ENCODE measurements at regions not wholly inside any gene's neighbourhood (a gene's known extent, or its start where the extent isn't known, plus 50 kb on each side); places are given as distances from the start of the nearest gene placed in this dataset.

GRCh38 chr3:88346643-88347042 is 196.9 kb downstream of the C3orf38 start:
- peaks cover 4% of the 10 kb centered on the region for H3K9me3 Mint-ChIP-seq (ENCODE audit: low read depth)
- peaks cover 3% of the 10 kb centered on the region for H3K27me3 Mint-ChIP-seq (ENCODE audit: low read depth)
- H3K27ac Mint-ChIP-seq (ENCODE audit: unreplicated experiment), result no peak overlapping the region
- H3K4me3 Mint-ChIP-seq (ENCODE audit: unreplicated experiment), result no peak overlapping the region
- TF ChIP-seq, protein P1, sequence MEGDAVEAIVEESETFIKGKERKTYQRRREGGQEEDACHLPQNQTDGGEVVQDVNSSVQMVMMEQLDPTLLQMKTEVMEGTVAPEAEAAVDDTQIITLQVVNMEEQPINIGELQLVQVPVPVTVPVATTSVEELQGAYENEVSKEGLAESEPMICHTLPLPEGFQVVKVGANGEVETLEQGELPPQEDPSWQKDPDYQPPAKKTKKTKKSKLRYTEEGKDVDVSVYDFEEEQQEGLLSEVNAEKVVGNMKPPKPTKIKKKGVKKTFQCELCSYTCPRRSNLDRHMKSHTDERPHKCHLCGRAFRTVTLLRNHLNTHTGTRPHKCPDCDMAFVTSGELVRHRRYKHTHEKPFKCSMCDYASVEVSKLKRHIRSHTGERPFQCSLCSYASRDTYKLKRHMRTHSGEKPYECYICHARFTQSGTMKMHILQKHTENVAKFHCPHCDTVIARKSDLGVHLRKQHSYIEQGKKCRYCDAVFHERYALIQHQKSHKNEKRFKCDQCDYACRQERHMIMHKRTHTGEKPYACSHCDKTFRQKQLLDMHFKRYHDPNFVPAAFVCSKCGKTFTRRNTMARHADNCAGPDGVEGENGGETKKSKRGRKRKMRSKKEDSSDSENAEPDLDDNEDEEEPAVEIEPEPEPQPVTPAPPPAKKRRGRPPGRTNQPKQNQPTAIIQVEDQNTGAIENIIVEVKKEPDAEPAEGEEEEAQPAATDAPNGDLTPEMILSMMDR (IDR thresholded peaks at IDR 0.05), result no peak
- H3K36me3 Mint-ChIP-seq (ENCODE audit: low read depth), result no peaks in the 10 kb centered on the region
- no peaks in the 10 kb centered on the region for H3K4me1 Mint-ChIP-seq (ENCODE audit: low read depth)
- no peak for DNase-seq (ENCODE audit: low spot score)

DNA sequence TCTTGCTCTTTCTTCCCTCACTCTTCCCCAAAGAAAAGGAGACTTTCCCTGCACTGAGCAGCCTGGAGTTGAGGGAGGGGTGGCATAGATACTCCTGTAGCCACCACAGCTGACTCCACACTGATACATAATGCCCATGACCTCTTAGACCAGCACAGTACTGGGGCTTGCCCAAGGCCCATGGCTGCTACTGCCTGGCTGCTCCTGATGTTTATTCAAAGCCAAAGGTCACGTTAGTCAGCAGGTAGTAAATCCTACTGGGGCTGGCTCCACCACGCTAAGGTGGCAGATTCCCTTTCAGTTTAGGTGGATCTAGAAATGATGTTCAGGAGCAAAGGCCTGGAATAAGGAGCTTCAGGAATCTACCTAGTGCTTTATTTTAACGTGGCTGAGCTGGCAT is 212.7 kb downstream of the C3orf38 start:
- DNase-seq (ENCODE audit: low spot score), result no peak
- Mint-ChIP-seq H3K4me1 (ENCODE audit: low read depth) (no peaks in the 10 kb centered on the region), H3K27me3 (ENCODE audit: low read depth) (no peaks in the 10 kb centered on the region), H3K36me3 (ENCODE audit: low read depth) (peaks cover 1% of the 10 kb centered on the region), H3K4me3 (ENCODE audit: unreplicated experiment) (no peak overlapping the region), H3K27ac (ENCODE audit: unreplicated experiment) (no peak overlapping the region), H3K9me3 (ENCODE audit: low read depth) (peaks cover 31% of the 10 kb centered on the region)
- TF ChIP-seq, protein P1 (IDR thresholded peaks at IDR 0.05), result no peak

DNA sequence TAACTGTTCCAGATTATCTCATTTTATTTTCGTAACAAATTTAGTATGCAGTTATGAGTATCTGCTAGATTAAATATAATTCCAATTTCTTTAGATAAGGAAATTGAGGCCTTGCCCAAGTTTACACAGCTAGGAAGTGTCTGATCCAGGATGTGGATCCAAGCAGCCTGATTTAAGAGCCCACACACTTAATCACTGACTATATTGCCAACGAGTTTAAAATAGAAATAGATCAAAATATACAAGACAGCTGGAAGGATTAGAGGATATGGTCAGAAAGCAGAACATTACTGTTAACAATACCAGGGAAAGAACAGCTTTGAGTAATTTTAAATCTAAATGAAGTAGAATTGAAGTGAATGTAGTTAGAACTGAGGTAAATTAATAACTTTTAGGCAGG is 215.2 kb downstream of the C3orf38 start:
- DNase-seq (ENCODE audit: low spot score), result no peak
- Mint-ChIP-seq H3K27ac (ENCODE audit: unreplicated experiment) (no peak overlapping the region), H3K36me3 (ENCODE audit: low read depth) (no peaks in the 10 kb centered on the region), H3K27me3 (ENCODE audit: low read depth) (no peaks in the 10 kb centered on the region), H3K4me1 (ENCODE audit: low read depth) (no peaks in the 10 kb centered on the region), H3K4me3 (ENCODE audit: unreplicated experiment) (no peak overlapping the region), H3K9me3 (ENCODE audit: low read depth) (peaks cover 14% of the 10 kb centered on the region)
- TF ChIP-seq, protein P1 (IDR thresholded peaks at IDR 0.05), result no peak

GRCh38 chr3:88369337-88369736 is 219.6 kb downstream of the C3orf38 start:
- Mint-ChIP-seq H3K4me1 (ENCODE audit: low read depth) (no peaks in the 10 kb centered on the region), H3K27me3 (ENCODE audit: low read depth) (peaks cover 2% of the 10 kb centered on the region), H3K36me3 (ENCODE audit: low read depth) (no peaks in the 10 kb centered on the region), H3K9me3 (ENCODE audit: low read depth) (peaks cover 19% of the 10 kb centered on the region), H3K27ac (ENCODE audit: unreplicated experiment) (no peak overlapping the region), H3K4me3 (ENCODE audit: unreplicated experiment) (no peak overlapping the region)
- TF ChIP-seq, protein P1 (IDR thresholded peaks at IDR 0.05), result no peak
- DNase-seq (ENCODE audit: low spot score), result no peak

GRCh38 chr3:88369767-88370166 is 220.0 kb downstream of the C3orf38 start:
- peaks cover 19% of the 10 kb centered on the region for H3K9me3 Mint-ChIP-seq (ENCODE audit: low read depth)
- no peaks in the 10 kb centered on the region for H3K36me3 Mint-ChIP-seq (ENCODE audit: low read depth)
- TF ChIP-seq, protein P1 (IDR thresholded peaks at IDR 0.05), result no peak
- H3K27ac Mint-ChIP-seq (ENCODE audit: unreplicated experiment), result no peak overlapping the region
- DNase-seq (ENCODE audit: low spot score), result no peak
- H3K27me3 Mint-ChIP-seq (ENCODE audit: low read depth), result peaks cover 2% of the 10 kb centered on the region
- no peak overlapping the region for H3K4me3 Mint-ChIP-seq (ENCODE audit: unreplicated experiment)
- H3K4me1 Mint-ChIP-seq (ENCODE audit: low read depth), result no peaks in the 10 kb centered on the region

Data from chondrocyte (in vitro differentiated cells).